Vagina (tissue), 2 donors: ENCODE measurements at regions not wholly inside any gene's neighbourhood (a gene's known extent, or its start where the extent isn't known, plus 50 kb on each side); places are given as distances from the start of the nearest gene placed in this dataset.

ENCODE experiments used
- DNase-seq, 2 donors: peaks; one replicate each; pipeline ENCODE4 v3.0.0-alpha.2; 2017; ENCODE audit errors: extremely low spot score in 2 of 2
- H3K27ac ChIP-seq: fragments of 200-600 bp; sonication (generic); one replicate; pipeline ENCODE4 v1.5.1; 2019
- H3K27me3 ChIP-seq: fragments of 200-600 bp; sonication (generic); one replicate; pipeline ENCODE4 v1.5.1; 2019
- H3K36me3 ChIP-seq, 2 donors: fragments of 200-600 bp; sonication (generic); one replicate each; pipeline ENCODE4 v1.5.1; 2017 to 2019
- H3K4me1 ChIP-seq: fragments of 200-600 bp; sonication (generic); one replicate; pipeline ENCODE4 v1.5.1; 2019
- H3K4me3 ChIP-seq, 2 donors: fragments of 200-600 bp; sonication (generic); 1 replicate in 1 of 2; 2 replicates in 1 of 2; pipeline ENCODE4 v1.5.1; 2016 to 2019
- H3K9me3 ChIP-seq: fragments of 200-600 bp; sonication (generic); one replicate; pipeline ENCODE4 v1.5.1; 2019
- POLR2A ChIP-seq, 2 donors: fragments of 450-650 bp; IDR thresholded peaks; one replicate each; pipeline ENCODE4 v1.6.1; 2017; ENCODE audit warnings: antibody characterized with exemption in 2 of 2, mild to moderate bottlenecking in 2 of 2, moderate library complexity in 2 of 2
- POLR2AphosphoS5 ChIP-seq, 2 donors: sonication (generic); formaldehyde crosslinking; IDR thresholded peaks; one replicate each; pipeline ENCODE4 v1.9.0; 2017; ENCODE audit warnings: antibody characterized with exemption in 2 of 2, mild to moderate bottlenecking in 2 of 2, low read depth in 1 of 2; ENCODE audit not compliant: insufficient read depth in 1 of 2
- intact Hi-C: fragments of 100-400 bp; cut with DNase I; formaldehyde crosslinking; loops from one replicate; pipeline ENCODE4 v1.15.1; 2023
- TF ChIP-seq, protein P1 (sequence below), 3 experiments: fragments of 450-650 bp in 2 of 3; fragments of 200-600 bp in 1 of 3; sonication (generic) in 1 of 3; IDR thresholded peaks; one replicate each; pipeline ENCODE4 v1.5.1; 2017 to 2019; ENCODE audit warnings: antibody characterized with exemption in 3 of 3, mild to moderate bottlenecking in 2 of 3, moderate library complexity in 2 of 3

GRCh38 chr20:43379239-43379917, 78.3 kb upstream of the SRSF6 start:
- intact Hi-C loops, result no loop called here
- no peak overlapping the region for H3K27ac ChIP-seq
- no peak for DNase-seq

DNA sequence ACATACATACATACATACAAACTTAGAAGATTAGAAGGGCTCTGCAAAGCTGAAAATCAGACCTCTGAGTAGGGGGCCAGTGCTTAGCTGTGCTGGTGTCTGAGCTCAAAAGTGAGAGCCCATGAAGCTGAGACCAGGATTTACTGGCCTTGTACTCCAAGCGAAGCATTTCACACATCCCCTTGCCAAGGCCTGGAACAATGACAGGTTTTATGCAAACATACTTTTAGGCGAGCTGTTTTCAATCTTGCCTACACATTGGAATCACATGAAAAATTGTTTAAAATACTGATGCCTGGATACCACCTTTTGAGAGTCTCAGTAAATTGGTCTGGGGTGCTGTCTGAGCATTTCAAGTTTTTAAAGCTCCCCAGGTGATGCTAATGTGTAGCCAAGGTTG, 80.9 kb upstream of the SRSF6 start:
- Histone ChIP-seq H3K9me3 (no peaks in the 10 kb centered on the region), H3K27ac (no peak overlapping the region), H3K4me1 (no peaks in the 10 kb centered on the region), H3K4me3 (no peak overlapping the region), H3K36me3 (no peaks in the 10 kb centered on the region), H3K27me3 (no peaks in the 10 kb centered on the region)
- intact Hi-C loops, result no loop called here
- no peak for DNase-seq
- TF ChIP-seq, protein P1, sequence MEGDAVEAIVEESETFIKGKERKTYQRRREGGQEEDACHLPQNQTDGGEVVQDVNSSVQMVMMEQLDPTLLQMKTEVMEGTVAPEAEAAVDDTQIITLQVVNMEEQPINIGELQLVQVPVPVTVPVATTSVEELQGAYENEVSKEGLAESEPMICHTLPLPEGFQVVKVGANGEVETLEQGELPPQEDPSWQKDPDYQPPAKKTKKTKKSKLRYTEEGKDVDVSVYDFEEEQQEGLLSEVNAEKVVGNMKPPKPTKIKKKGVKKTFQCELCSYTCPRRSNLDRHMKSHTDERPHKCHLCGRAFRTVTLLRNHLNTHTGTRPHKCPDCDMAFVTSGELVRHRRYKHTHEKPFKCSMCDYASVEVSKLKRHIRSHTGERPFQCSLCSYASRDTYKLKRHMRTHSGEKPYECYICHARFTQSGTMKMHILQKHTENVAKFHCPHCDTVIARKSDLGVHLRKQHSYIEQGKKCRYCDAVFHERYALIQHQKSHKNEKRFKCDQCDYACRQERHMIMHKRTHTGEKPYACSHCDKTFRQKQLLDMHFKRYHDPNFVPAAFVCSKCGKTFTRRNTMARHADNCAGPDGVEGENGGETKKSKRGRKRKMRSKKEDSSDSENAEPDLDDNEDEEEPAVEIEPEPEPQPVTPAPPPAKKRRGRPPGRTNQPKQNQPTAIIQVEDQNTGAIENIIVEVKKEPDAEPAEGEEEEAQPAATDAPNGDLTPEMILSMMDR (IDR thresholded peaks at IDR 0.05), result no peak
- TF ChIP-seq POLR2AphosphoS5 (IDR thresholded peaks at IDR 0.05; ENCODE audit: insufficient read depth in 1 of 2, low read depth in 1 of 2) (no peak), POLR2A (IDR thresholded peaks at IDR 0.05) (no peak)

More at GRCh38 chr20:43379239-43379917, 78.3 kb upstream of the SRSF6 start:
- no peak overlapping the region for H3K4me3 ChIP-seq
- TF ChIP-seq POLR2A (IDR thresholded peaks at IDR 0.05) (no peak), POLR2AphosphoS5 (IDR thresholded peaks at IDR 0.05; ENCODE audit: insufficient read depth in 1 of 2, low read depth in 1 of 2) (no peak)
- TF ChIP-seq, protein P1 (IDR thresholded peaks at IDR 0.05), result no peak
- H3K36me3 ChIP-seq, result no peaks in the 10 kb centered on the region
- H3K4me1 ChIP-seq, result no peaks in the 10 kb centered on the region
- no peaks in the 10 kb centered on the region for H3K9me3 ChIP-seq
- no peaks in the 10 kb centered on the region for H3K27me3 ChIP-seq

DNA sequence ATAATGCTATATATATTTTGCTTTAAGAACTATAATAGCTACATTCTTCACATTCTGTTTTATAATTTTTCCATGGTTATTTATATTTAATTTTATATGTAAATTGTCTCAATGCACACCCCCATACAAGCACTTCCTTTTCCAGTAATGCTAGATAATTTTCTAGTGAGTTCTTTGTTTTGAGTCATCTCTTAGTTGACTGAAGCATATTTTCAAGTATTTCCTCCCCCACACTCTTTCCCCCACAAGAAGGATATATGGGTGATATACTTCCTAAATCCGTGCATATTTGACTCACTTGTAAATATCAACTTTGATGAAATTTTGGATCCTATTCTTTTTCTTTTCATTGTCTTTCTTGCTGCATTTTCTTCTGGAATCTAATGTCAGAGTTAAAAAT, 82.1 kb upstream of the SRSF6 start:
- Histone ChIP-seq H3K27me3 (no peaks in the 10 kb centered on the region), H3K36me3 (no peaks in the 10 kb centered on the region), H3K4me1 (no peaks in the 10 kb centered on the region), H3K9me3 (no peaks in the 10 kb centered on the region), H3K27ac (no peak overlapping the region), H3K4me3 (no peak overlapping the region)
- no peak for DNase-seq
- intact Hi-C loops, result no loop called here
- TF ChIP-seq, protein P1 (IDR thresholded peaks at IDR 0.05), result no peak
- TF ChIP-seq POLR2AphosphoS5 (IDR thresholded peaks at IDR 0.05; ENCODE audit: insufficient read depth in 1 of 2, low read depth in 1 of 2) (no peak), POLR2A (IDR thresholded peaks at IDR 0.05) (no peak)

- TF ChIP-seq POLR2AphosphoS5 (IDR thresholded peaks at IDR 0.05; ENCODE audit: insufficient read depth in 1 of 2, low read depth in 1 of 2) (no peak), POLR2A (IDR thresholded peaks at IDR 0.05) (no peak)
- TF ChIP-seq, protein P1 (IDR thresholded peaks at IDR 0.05), result no peak
- H3K4me3 ChIP-seq, result no peak overlapping the region
- H3K36me3 ChIP-seq, result no peaks in the 10 kb centered on the region
- H3K4me1 ChIP-seq, result no peaks in the 10 kb centered on the region
- H3K9me3 ChIP-seq, result no peaks in the 10 kb centered on the region
- DNase-seq, result no peak
- H3K27ac ChIP-seq, result no peak overlapping the region
- intact Hi-C loops, result no loop called here
- no peaks in the 10 kb centered on the region for H3K27me3 ChIP-seq
Observed at GRCh38 chr20:43372051-43372450, 85.6 kb upstream of the SRSF6 start.

DNA sequence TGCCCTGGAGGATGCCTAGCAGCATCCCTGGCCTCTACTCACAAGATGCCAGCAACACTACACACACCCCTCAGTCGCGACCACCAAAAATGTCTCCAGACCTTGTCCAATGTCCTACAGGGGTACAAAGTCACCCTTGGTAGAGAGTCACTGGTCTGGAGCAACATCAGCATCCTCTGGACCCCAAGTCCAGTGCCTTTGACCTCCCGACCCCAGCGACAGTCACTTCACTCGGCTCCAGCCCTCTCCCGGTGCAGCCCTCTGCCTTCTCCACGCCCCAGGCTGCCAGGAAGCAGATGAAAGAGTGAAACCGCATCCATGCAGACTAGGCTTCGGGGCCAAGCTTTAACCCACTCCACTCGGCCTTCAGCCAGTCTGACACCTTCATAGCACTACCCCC, 92.0 kb upstream of the SRSF6 start:
- Histone ChIP-seq H3K9me3 (no peaks in the 10 kb centered on the region), H3K36me3 (no peaks in the 10 kb centered on the region), H3K27me3 (no peaks in the 10 kb centered on the region), H3K4me3 (no peak overlapping the region), H3K27ac (no peak overlapping the region), H3K4me1 (no peaks in the 10 kb centered on the region)
- no peak for DNase-seq
- TF ChIP-seq POLR2A (IDR thresholded peaks at IDR 0.05), result no peak
- TF ChIP-seq POLR2AphosphoS5 (IDR thresholded peaks at IDR 0.05; ENCODE audit: insufficient read depth in 1 of 2, low read depth in 1 of 2), result no peak
- TF ChIP-seq, protein P1 (IDR thresholded peaks at IDR 0.05), result no peak
- intact Hi-C loops, result no loop called here
